ENCODE measurements at regions not wholly inside any gene's neighbourhood (a gene's known extent, or its start where the extent isn't known, plus 50 kb on each side); places are given as distances from the start of the nearest gene placed in this dataset.

DNA sequence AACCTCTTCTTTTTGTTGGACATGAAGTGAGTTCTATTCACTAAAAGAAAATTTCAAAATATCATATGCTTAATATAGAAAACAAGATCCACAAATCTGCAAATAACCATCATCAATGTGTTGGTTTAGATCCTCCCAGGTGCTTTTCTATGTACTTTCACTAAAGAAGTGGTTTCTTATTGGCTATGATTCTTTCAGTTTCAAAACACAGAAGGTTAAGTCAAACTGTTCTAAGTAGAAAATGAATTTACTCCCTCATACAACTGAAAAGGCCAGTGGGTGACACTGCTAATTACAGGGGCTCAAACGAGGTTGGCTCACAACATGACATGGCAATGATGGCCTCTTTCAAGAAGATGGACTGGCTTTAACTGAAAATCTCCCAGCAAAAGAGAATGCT is 111.7 kb downstream of the GALR1 start:
- TF ChIP-seq, protein P1, sequence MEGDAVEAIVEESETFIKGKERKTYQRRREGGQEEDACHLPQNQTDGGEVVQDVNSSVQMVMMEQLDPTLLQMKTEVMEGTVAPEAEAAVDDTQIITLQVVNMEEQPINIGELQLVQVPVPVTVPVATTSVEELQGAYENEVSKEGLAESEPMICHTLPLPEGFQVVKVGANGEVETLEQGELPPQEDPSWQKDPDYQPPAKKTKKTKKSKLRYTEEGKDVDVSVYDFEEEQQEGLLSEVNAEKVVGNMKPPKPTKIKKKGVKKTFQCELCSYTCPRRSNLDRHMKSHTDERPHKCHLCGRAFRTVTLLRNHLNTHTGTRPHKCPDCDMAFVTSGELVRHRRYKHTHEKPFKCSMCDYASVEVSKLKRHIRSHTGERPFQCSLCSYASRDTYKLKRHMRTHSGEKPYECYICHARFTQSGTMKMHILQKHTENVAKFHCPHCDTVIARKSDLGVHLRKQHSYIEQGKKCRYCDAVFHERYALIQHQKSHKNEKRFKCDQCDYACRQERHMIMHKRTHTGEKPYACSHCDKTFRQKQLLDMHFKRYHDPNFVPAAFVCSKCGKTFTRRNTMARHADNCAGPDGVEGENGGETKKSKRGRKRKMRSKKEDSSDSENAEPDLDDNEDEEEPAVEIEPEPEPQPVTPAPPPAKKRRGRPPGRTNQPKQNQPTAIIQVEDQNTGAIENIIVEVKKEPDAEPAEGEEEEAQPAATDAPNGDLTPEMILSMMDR (IDR thresholded peaks at IDR 0.05; ENCODE audit: low read depth, low read length) = no peak
- DNase-seq (ENCODE audit: extremely low read depth, low read depth) = no peak

DNA sequence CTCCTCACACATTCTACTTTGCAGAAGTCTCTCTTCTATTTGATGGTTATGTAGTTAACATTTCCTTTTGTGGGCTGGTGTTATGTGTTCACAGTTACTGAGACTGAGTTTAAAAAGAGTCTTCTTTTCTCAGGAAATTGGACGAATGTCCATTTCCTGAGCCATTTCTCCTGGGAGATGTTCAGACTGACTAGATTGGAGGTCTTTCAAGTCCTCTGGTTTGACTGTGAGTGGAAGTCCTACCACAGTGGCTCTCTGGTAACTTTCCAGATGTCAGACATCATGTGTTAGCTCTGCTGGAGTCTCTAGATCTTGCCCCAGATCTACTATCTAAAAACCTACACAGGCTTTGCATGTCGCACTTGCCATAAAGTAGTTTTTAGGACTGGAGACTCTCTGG is 116.0 kb downstream of the GALR1 start:
- TF ChIP-seq, protein P1 (IDR thresholded peaks at IDR 0.05; ENCODE audit: low read depth, low read length) = no peak
- no peak for DNase-seq (ENCODE audit: extremely low read depth, low read depth)

DNA sequence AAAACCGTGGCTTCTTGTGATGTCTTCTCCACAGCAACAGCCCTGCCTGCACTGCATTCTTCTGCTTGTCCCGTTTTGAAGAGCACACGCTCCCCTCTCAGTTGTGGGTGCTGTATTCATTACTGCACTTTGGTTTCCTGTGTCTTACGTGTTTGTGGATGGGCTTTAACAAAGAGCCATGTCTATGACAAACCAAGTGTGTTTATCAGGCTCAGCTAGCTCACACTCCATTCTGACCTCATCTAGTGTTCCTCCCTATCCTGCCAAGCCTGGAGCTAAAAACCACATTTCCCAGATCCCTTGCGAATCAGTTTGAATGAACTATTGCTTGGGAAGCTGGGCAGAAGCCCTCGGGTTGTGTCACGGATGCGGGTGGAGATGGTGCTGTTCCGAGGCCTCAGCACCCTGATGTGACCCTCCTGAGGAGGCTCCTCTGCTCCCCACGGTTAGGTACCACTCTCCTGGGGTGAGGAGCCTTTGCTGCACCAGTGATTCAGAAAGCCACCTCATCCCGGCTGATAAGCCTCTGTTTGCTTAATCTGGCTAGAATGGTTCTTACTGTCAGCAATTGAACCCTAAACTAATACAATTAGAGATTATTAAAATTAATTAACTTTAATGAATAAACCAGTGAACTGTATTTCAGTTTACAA is 116.5 kb downstream of the GALR1 start:
- DNase-seq (ENCODE audit: extremely low read depth, low read depth) = no peak
- TF ChIP-seq, protein P1 (IDR thresholded peaks at IDR 0.05; ENCODE audit: low read depth, low read length) = no peak

- TF ChIP-seq, protein P1 (IDR thresholded peaks at IDR 0.05; ENCODE audit: low read depth, low read length) = no peak
- no peak for DNase-seq (ENCODE audit: extremely low read depth, low read depth)
Measured at GRCh38 chr18:77366720-77367641, 117.3 kb downstream of the GALR1 start.

- DNase-seq (ENCODE audit: extremely low read depth, low read depth) = no peak
- TF ChIP-seq, protein P1 (IDR thresholded peaks at IDR 0.05; ENCODE audit: low read depth, low read length) = no peak
Measured at GRCh38 chr18:77369644-77370043, 120.0 kb downstream of the GALR1 start.

DNA sequence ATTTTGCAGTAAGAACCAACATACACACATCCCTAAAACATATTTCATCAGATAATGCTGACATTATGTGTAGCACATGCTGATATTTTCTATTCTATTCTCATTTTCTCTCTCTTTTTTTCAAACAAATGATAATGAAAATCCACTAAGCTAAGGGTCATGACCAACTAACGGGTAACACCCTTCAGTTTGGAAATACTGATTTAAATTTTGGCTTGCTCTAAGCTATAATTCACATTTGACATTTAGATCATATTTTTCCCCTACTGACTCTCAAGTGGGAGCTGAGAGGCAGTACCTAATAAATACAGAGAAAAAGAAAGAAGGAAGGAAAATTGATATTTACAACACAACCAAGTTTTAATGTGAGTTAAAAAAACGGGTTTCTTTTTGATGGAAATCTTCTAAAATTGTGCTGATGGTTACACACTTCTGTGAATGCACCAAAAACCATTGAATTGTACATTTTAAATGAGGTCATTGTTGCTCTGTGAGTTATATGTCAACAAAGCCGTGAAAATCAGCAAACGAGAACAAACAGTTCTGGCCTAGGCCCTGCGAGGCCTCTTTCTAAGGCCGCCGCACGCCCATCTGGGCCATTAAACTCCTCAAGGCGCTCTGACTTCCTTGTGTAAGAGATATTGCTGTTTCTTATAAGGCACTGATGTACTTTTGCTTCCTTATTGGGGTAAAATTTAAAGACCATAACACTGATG is 124.2 kb downstream of the GALR1 start:
- DNase-seq (ENCODE audit: extremely low read depth, low read depth) = no peak
- TF ChIP-seq, protein P1 (IDR thresholded peaks at IDR 0.05; ENCODE audit: low read depth, low read length) = no peak

- DNase-seq (ENCODE audit: extremely low read depth, low read depth) = no peak
- TF ChIP-seq, protein P1 (IDR thresholded peaks at IDR 0.05; ENCODE audit: low read depth, low read length) = no peak
Measured at GRCh38 chr18:77374446-77374805, 124.8 kb downstream of the GALR1 start.

Measured in AG09319 (cell line).